ENCODE measurements at regions not wholly inside any gene's neighbourhood (a gene's known extent, or its start where the extent isn't known, plus 50 kb on each side); places are given as distances from the start of the nearest gene placed in this dataset.

DNA sequence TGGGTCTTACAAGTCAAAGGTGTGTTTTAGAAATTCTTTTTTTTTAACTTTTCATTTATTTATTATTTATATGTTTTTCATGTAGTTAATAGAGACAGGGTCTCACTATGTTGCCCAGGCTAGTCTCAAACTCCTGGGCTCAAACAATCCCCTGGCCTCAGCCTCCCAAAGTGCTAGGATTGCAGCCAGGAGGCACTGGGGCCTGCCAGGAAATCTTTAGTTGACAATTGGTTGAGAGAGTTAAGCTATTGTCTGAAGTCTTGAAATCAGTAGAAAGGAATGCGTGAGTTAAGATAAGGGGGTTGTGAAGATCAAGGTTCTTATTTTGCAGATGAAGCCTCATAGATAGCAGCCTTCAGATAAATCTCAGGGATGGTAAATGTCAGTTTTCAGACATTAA lies 245.4 kb upstream of the GALNT17 start:
- TF ChIP-seq CTCF (IDR thresholded peaks at IDR 0.05; ENCODE audit: low read depth, low read length) (no peak), EZH2phosphoT487 (IDR thresholded peaks at IDR 0.05; ENCODE audit: low read depth) (no peak)
